Adrenal gland (tissue), 5 donors: ENCODE measurements at regions not wholly inside any gene's neighbourhood (a gene's known extent, or its start where the extent isn't known, plus 50 kb on each side); places are given as distances from the start of the nearest gene placed in this dataset.

Source experiments
- POLR2A ChIP-seq, 2 donors: fragments of 450-650 bp; IDR thresholded peaks; one replicate each; pipeline ENCODE4 v1.6.1; 2017; ENCODE audit warnings: antibody characterized with exemption in 2 of 2, mild to moderate bottlenecking in 2 of 2, moderate library complexity in 1 of 2
- TF ChIP-seq, protein P1 (sequence below), 6 experiments: fragments of 450-650 bp in 4 of 6; fragments of 200-600 bp in 2 of 6; sonication (generic) in 1 of 6; IDR thresholded peaks; 1 replicate in 5 of 6; 2 replicates in 1 of 6; pipeline versions ENCODE4 v1.5.1 to v1.8.0; 2016 to 2021; ENCODE audit warnings: antibody characterized with exemption in 6 of 6, mild to moderate bottlenecking in 2 of 6, moderate library complexity in 1 of 6
- donor health status: DM: no; HTN: no; CAD: no.

DNA sequence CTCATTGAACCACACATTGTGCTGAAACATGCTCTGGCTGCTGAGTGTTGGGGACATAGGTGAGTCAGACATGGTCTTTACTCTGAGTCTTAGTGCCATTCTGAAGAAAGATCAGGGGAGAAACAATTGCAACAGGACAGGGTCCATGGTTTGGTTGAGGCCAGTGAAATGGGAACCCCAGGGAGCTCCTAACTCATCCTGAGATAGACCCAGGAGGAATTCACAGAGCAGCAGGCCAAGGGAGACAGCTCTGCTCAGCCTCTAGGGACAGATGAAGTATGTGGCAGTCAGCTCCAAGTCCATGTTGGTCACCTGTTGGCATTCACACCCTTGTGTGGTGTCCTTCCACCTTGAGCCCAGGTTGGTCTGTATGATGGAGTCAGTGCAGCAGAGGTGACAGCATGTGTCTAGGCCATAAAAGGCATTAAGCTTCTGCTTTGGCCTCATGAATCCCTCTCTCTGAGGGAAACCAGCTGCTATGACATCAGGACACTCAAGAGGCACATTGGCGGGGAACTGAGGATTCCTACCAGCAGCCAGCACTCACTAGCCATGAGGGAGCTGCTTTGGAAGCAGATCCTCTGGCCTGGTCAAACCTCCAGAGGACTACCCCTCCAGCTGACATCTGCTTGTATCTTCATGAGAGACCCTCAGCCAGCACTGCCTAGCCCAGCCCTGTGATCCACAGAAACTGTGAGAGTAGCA is 50.3 kb upstream of the MYEOV start:
- TF ChIP-seq, protein P1, sequence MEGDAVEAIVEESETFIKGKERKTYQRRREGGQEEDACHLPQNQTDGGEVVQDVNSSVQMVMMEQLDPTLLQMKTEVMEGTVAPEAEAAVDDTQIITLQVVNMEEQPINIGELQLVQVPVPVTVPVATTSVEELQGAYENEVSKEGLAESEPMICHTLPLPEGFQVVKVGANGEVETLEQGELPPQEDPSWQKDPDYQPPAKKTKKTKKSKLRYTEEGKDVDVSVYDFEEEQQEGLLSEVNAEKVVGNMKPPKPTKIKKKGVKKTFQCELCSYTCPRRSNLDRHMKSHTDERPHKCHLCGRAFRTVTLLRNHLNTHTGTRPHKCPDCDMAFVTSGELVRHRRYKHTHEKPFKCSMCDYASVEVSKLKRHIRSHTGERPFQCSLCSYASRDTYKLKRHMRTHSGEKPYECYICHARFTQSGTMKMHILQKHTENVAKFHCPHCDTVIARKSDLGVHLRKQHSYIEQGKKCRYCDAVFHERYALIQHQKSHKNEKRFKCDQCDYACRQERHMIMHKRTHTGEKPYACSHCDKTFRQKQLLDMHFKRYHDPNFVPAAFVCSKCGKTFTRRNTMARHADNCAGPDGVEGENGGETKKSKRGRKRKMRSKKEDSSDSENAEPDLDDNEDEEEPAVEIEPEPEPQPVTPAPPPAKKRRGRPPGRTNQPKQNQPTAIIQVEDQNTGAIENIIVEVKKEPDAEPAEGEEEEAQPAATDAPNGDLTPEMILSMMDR (IDR thresholded peaks at IDR 0.05) = no peak
- TF ChIP-seq POLR2A (IDR thresholded peaks at IDR 0.05) = no peak
